Mesendoderm (in vitro differentiated cells): ENCODE measurements at regions not wholly inside any gene's neighbourhood (a gene's known extent, or its start where the extent isn't known, plus 50 kb on each side); places are given as distances from the start of the nearest gene placed in this dataset.
A peak's percentile ranks its signal among the peaks of the same experiment; 100 is the strongest.

Source experiments
- DNase-seq: peaks from one replicate; pipeline ENCODE4 v3.0.0; 2013
- H2AK5ac ChIP-seq: 2 replicates; pipeline ENCODE4 v1.6.1; 2013; ENCODE audit warnings: low read length, inconsistent platforms
- H2BK120ac ChIP-seq: 2 replicates; pipeline ENCODE4 v1.6.1; 2013; ENCODE audit warnings: low read depth, mild to moderate bottlenecking, low read length, moderate library complexity, mixed read lengths
- H2BK15ac ChIP-seq: replicated peaks from 2 replicates; pipeline ENCODE4 v1.6.1; 2013; ENCODE audit warnings: low read depth, mild to moderate bottlenecking, moderate library complexity
- H2BK5ac ChIP-seq: 2 replicates; pipeline ENCODE4 v1.6.1; 2013; ENCODE audit warnings: low read length, inconsistent platforms
- H3K18ac ChIP-seq: 2 replicates; pipeline ENCODE4 v1.6.1; 2013; ENCODE audit warnings: mild to moderate bottlenecking, low read length, mixed read lengths
- H3K23ac ChIP-seq: one replicate; pipeline ENCODE4 v1.6.1; 2013; ENCODE audit warnings: low read length
- H3K27ac ChIP-seq: 2 replicates; pipeline ENCODE4 v1.5.1; 2013; ENCODE audit warnings: low read depth, mild to moderate bottlenecking, inconsistent platforms, low read length, moderate library complexity
- H3K27me3 ChIP-seq: 2 replicates; pipeline ENCODE4 v1.6.1; 2013; ENCODE audit warnings: low read length, control low read depth, mild to moderate bottlenecking, inconsistent platforms; ENCODE audit not compliant: insufficient read depth, poor library complexity
- H3K36me3 ChIP-seq: 2 replicates; pipeline ENCODE4 v1.6.1; 2013; ENCODE audit warnings: low read length, inconsistent platforms; ENCODE audit not compliant: control insufficient read depth, insufficient read depth
- H3K4ac ChIP-seq: one replicate; pipeline ENCODE4 v1.6.1; 2013; ENCODE audit warnings: low read depth, mild to moderate bottlenecking, low read length, moderate library complexity
- H3K4me1 ChIP-seq: 2 replicates; pipeline ENCODE4 v1.6.1; 2013; ENCODE audit warnings: low read depth, low read length, inconsistent platforms; ENCODE audit not compliant: control insufficient read depth
- H3K4me2 ChIP-seq: 2 replicates; pipeline ENCODE4 v1.6.1; 2013; ENCODE audit warnings: low read length
- H3K4me3 ChIP-seq: 2 replicates; pipeline ENCODE4 v1.5.1; 2013; ENCODE audit warnings: mild to moderate bottlenecking, low read length
- H3K56ac ChIP-seq: one replicate; pipeline ENCODE4 v1.6.1; 2013; ENCODE audit warnings: low read length
- H3K79me1 ChIP-seq: 2 replicates; pipeline ENCODE4 v1.6.1; 2013; ENCODE audit warnings: low read length, inconsistent platforms
- H3K79me2 ChIP-seq: 2 replicates; pipeline ENCODE4 v1.6.1; 2013; ENCODE audit warnings: mild to moderate bottlenecking, low read length; ENCODE audit not compliant: control insufficient read depth, insufficient read depth
- H3K9ac ChIP-seq: 2 replicates; pipeline ENCODE4 v1.6.1; 2013; ENCODE audit warnings: low read length, inconsistent platforms
- H4K5ac ChIP-seq: one replicate; pipeline ENCODE4 v1.6.1; 2013; ENCODE audit warnings: low read length
- H4K8ac ChIP-seq: one replicate; pipeline ENCODE4 v1.6.1; 2013; ENCODE audit warnings: low read depth, mild to moderate bottlenecking, control low read depth, low read length, moderate library complexity
- WGBS: extraction: QIAGEN DNeasy Blood & Tissue Kit; methylation state at CpG from one replicate; pipeline ENCODE4 v1.1.7; 2013; ENCODE audit warnings: low lambda C conversion rate, missing lambda C conversion rate; ENCODE audit not compliant: insufficient coverage; ENCODE audit errors: extremely low coverage; 5-methylcytosine and 5-hydroxymethylcytosine counted together

DNA sequence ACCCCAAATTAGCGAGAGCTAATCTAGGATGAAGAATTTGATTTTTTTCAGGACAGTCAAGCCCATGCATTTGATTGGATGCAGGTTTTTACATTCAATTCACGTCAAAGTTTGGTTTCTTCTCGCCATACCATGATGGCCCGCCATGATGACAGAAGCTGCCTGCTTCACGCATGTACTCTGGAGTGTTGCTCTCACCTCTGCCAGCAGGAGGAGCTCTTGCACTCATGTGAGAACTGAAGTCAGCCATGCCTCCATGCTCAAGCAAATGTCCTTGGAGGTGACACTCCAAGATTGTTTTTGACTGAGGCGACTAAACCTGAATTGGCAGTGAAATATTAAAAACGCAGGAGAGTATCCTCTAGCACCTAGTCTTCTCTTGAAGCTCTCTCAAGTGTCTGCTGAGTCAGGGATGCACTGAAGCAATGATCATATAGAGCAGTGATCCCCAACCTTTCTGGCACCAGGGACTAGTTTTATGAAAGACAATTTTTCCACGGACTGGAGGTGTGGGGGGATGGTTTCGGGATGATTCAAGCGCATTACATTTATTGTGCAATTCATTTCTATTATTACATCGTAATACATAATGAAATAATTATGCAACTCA lies 120.9 kb downstream of the SAMMSON start:
- no peak overlapping the region for H3K4me2 ChIP-seq
- no peak overlapping the region for H2BK5ac ChIP-seq
- H3K23ac ChIP-seq, result no peak overlapping the region
- no peak overlapping the region for H3K9ac ChIP-seq
- no peaks in the 10 kb centered on the region for H3K4me1 ChIP-seq
- H2BK15ac ChIP-seq, result no peak overlapping the region
- no peaks in the 10 kb centered on the region for H3K79me2 ChIP-seq
- H3K18ac ChIP-seq, result no peak overlapping the region
- H3K4ac ChIP-seq, result no peak overlapping the region
- no CpG with 5 or more reads among the region's 11 CpGs for WGBS
- H3K56ac ChIP-seq, result no peak overlapping the region
- H3K36me3 ChIP-seq, result no peaks in the 10 kb centered on the region
- no peak overlapping the region for H3K4me3 ChIP-seq
- H2BK120ac ChIP-seq, result no peak overlapping the region
- no peak overlapping the region for H3K27ac ChIP-seq
- H4K5ac ChIP-seq, result no peak overlapping the region
- no peak overlapping the region for H4K8ac ChIP-seq
- H3K79me1 ChIP-seq, result no peaks in the 10 kb centered on the region
- no peaks in the 10 kb centered on the region for H3K27me3 ChIP-seq
- DNase-seq, result peak; percentile 89
- no peak overlapping the region for H2AK5ac ChIP-seq

DNA sequence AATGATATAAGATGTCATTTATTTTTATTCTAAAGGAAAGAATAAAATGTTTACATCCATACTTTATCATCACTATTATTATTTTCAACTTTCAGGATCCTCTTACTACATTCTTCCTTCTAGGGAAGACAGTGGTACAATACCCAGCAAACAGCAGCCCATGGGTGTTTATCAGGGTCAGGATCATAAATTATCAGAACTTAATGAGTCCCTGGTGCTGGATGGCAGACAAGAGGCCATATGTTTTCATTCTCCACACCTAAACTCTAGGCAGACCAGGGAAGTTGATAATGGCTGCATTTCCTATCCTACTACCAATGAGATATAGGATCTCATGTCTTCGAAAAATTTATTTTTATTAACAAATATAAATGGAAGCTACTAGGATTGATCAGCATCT lies 127.7 kb downstream of the SAMMSON start:
- Histone ChIP-seq H3K27me3 (no peaks in the 10 kb centered on the region), H3K23ac (no peak overlapping the region), H3K18ac (no peak overlapping the region), H2BK5ac (no peak overlapping the region), H3K9ac (no peak overlapping the region), H3K36me3 (no peaks in the 10 kb centered on the region), H3K4me2 (no peak overlapping the region), H2AK5ac (no peak overlapping the region), H4K5ac (no peak overlapping the region), H2BK120ac (no peak overlapping the region), H3K79me2 (no peaks in the 10 kb centered on the region), H2BK15ac (no peak overlapping the region), H3K4me1 (no peaks in the 10 kb centered on the region), H3K4me3 (no peak overlapping the region), H4K8ac (no peak overlapping the region), H3K56ac (no peak overlapping the region), H3K4ac (no peak overlapping the region), H3K79me1 (no peaks in the 10 kb centered on the region), H3K27ac (no peak overlapping the region)
- no CpG with 5 or more reads among the region's 1 CpG for WGBS
- DNase-seq, result no peak

DNA sequence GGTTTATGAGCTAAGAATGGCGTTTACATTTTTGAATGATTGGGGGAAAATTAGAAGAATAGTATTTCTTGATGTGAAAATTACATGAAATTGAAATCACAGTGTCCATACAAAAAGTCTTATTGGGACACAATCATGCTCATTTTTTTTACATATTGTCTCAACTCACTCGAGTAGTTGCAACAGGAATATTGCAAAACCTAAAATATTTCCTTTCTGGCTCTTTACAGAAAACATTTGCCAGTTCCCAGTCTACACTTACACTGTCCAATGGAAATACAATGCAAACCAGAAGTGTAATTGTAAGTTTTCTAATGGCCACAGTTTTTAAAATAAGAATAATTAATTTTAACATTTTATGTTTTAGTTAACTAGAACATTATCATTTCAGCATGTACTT lies 137.8 kb downstream of the SAMMSON start:
- Histone ChIP-seq H3K18ac (no peak overlapping the region), H2BK5ac (no peak overlapping the region), H3K79me2 (no peaks in the 10 kb centered on the region), H3K56ac (no peak overlapping the region), H3K27ac (no peak overlapping the region), H3K36me3 (no peaks in the 10 kb centered on the region), H4K8ac (no peak overlapping the region), H3K4me1 (no peaks in the 10 kb centered on the region), H3K9ac (no peak overlapping the region), H3K23ac (no peak overlapping the region), H4K5ac (no peak overlapping the region), H2BK120ac (no peak overlapping the region), H3K79me1 (no peaks in the 10 kb centered on the region), H3K4ac (no peak overlapping the region), H3K4me2 (no peak overlapping the region), H2AK5ac (no peak overlapping the region), H2BK15ac (no peak overlapping the region), H3K4me3 (no peak overlapping the region), H3K27me3 (no peaks in the 10 kb centered on the region)
- no CpG with 5 or more reads among the region's 2 CpGs for WGBS
- no peak for DNase-seq

DNA sequence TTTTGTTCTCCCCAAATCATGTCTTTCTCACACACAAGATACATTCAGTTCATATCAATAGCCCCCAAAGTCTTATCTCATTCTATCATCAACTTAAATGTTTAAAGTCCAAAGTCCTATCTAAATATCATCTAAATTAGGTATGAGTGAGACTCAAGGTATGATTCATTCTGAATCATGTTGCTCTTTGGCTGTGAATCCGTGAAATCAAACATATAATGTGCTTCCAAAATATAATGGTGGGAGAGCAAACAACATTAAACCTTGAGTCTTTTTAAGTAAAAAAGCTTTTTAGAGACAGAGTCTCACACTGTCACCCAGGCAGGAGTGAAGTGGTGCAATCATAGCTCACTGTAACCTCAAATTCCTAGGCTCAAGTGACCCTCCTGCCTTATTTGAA lies 139.1 kb downstream of the SAMMSON start:
- WGBS, result no CpG with 5 or more reads among the region's 1 CpG
- H3K4me2 ChIP-seq, result no peak overlapping the region
- no peak overlapping the region for H3K56ac ChIP-seq
- no peak overlapping the region for H2BK5ac ChIP-seq
- H3K36me3 ChIP-seq, result no peaks in the 10 kb centered on the region
- no peak overlapping the region for H3K4me3 ChIP-seq
- no peak overlapping the region for H2AK5ac ChIP-seq
- H3K27ac ChIP-seq, result no peak overlapping the region
- H2BK15ac ChIP-seq, result no peak overlapping the region
- no peaks in the 10 kb centered on the region for H3K4me1 ChIP-seq
- H4K8ac ChIP-seq, result no peak overlapping the region
- no peaks in the 10 kb centered on the region for H3K79me1 ChIP-seq
- H3K23ac ChIP-seq, result no peak overlapping the region
- H4K5ac ChIP-seq, result no peak overlapping the region
- no peaks in the 10 kb centered on the region for H3K27me3 ChIP-seq
- H3K18ac ChIP-seq, result no peak overlapping the region
- no peak overlapping the region for H3K9ac ChIP-seq
- no peaks in the 10 kb centered on the region for H3K79me2 ChIP-seq
- DNase-seq, result no peak
- no peak overlapping the region for H2BK120ac ChIP-seq
- no peak overlapping the region for H3K4ac ChIP-seq
